CD14-positive monocyte (primary cell): ENCODE measurements at regions not wholly inside any gene's neighbourhood (a gene's known extent, or its start where the extent isn't known, plus 50 kb on each side); places are given as distances from the start of the nearest gene placed in this dataset.

Experiments
- DNase-seq, 3 donors: peaks; one replicate each; pipeline ENCODE4 v3.0.0-alpha.2; 2011 to 2022
- H2AFZ ChIP-seq: 2 replicates; pipeline ENCODE4 v1.6.0; 2012; ENCODE audit warnings: mild to moderate bottlenecking, low read depth, low read length, inconsistent platforms; ENCODE audit not compliant: insufficient read depth, poor library complexity, severe bottlenecking
- H3K27ac ChIP-seq, 2 donors: 1 replicate in 1 of 2; 2 replicates in 1 of 2; pipeline ENCODE4 v1.5.1; 2012 to 2013; ENCODE audit warnings: low read length in 2 of 2, control low read depth in 1 of 2, inconsistent platforms in 1 of 2, low read depth in 1 of 2, mild to moderate bottlenecking in 1 of 2
- H3K27me3 ChIP-seq, 2 donors: one replicate each; pipeline versions ENCODE4 v1.6.0 to v1.6.1; 2011 to 2013; ENCODE audit warnings: low read length in 2 of 2; ENCODE audit not compliant: control insufficient read depth in 2 of 2, insufficient read depth in 2 of 2
- H3K36me3 ChIP-seq, 2 donors: replicated peaks in 1 of 2; 1 replicate in 1 of 2; 2 replicates in 1 of 2; pipeline versions ENCODE4 v1.5.1 to v1.6.1; 2012 to 2013; ENCODE audit warnings: low read length in 2 of 2, control low read depth in 1 of 2, inconsistent platforms in 1 of 2, mild to moderate bottlenecking in 1 of 2; ENCODE audit not compliant: insufficient read depth in 2 of 2, control insufficient read depth in 1 of 2
- H3K4me1 ChIP-seq, 2 donors: 1 replicate in 1 of 2; 2 replicates in 1 of 2; pipeline versions ENCODE4 v1.5.1 to v1.6.1; 2012 to 2013; ENCODE audit warnings: low read length in 2 of 2, control low read depth in 1 of 2, inconsistent platforms in 1 of 2, mild to moderate bottlenecking in 1 of 2, moderate library complexity in 1 of 2; ENCODE audit not compliant: insufficient read depth in 2 of 2, control insufficient read depth in 1 of 2
- H3K4me2 ChIP-seq: replicated peaks from 2 replicates; pipeline ENCODE3; 2012; ENCODE audit warnings: low read length, moderate library complexity, mild to moderate bottlenecking; ENCODE audit not compliant: poor library complexity, severe bottlenecking; ENCODE audit errors: extremely low read depth
- H3K4me3 ChIP-seq, 3 experiments: fragments of 200-600 bp in 1 of 3; sonication (generic) in 1 of 3; replicated peaks in 1 of 3; 1 replicate in 2 of 3; 2 replicates in 1 of 3; pipeline ENCODE4 v1.5.1; 2011 to 2013; ENCODE audit warnings: low read length in 3 of 3, mild to moderate bottlenecking in 3 of 3, control low read depth in 2 of 3, low read depth in 2 of 3, inconsistent platforms in 1 of 3, moderate library complexity in 1 of 3
- H3K79me2 ChIP-seq: 2 replicates; pipeline ENCODE4 v1.6.0; 2012; ENCODE audit warnings: mild to moderate bottlenecking, control low read depth, inconsistent platforms, low read length, moderate library complexity; ENCODE audit not compliant: insufficient read depth
- H3K9ac ChIP-seq: 2 replicates; pipeline ENCODE4 v1.6.0; 2017; ENCODE audit warnings: low read length, mild to moderate bottlenecking; ENCODE audit not compliant: insufficient read depth, poor library complexity, severe bottlenecking
- H3K9me3 ChIP-seq, 2 donors: replicated peaks in 1 of 2; 1 replicate in 1 of 2; 2 replicates in 1 of 2; pipeline versions ENCODE4 v1.5.1 to v1.6.1; 2012 to 2013; ENCODE audit warnings: low read length in 2 of 2, control low read depth in 1 of 2; ENCODE audit not compliant: control insufficient read depth in 1 of 2, insufficient read depth in 1 of 2
- H4K20me1 ChIP-seq: 2 replicates; pipeline ENCODE4 v1.6.0; 2012; ENCODE audit warnings: mild to moderate bottlenecking, low read length, control low read depth, moderate library complexity; ENCODE audit not compliant: insufficient read depth
- H3K27ac Mint-ChIP-seq, 7 donors: one replicate each; pipeline ENCODE4 v1.8.0; 2020; ENCODE audit warnings: mild to moderate bottlenecking in 7 of 7, mixed read lengths in 7 of 7, moderate library complexity in 6 of 7, inconsistent platforms in 2 of 7
- H3K27me3 Mint-ChIP-seq, 3 donors: one replicate each; pipeline ENCODE4 v1.8.0; 2021 to 2022; ENCODE audit warnings: low read depth in 3 of 3, mild to moderate bottlenecking in 3 of 3, mixed read lengths in 3 of 3, moderate library complexity in 3 of 3, inconsistent platforms in 1 of 3
- H3K36me3 Mint-ChIP-seq, 2 donors: one replicate each; pipeline ENCODE4 v1.8.0; 2020; ENCODE audit warnings: mixed read lengths in 2 of 2, inconsistent platforms in 1 of 2, mild to moderate bottlenecking in 1 of 2
- H3K4me1 Mint-ChIP-seq: one replicate; pipeline ENCODE4 v1.8.0; 2020; ENCODE audit warnings: mild to moderate bottlenecking, mixed read lengths
- H3K4me3 Mint-ChIP-seq, 2 donors: one replicate each; pipeline ENCODE4 v1.8.0; 2020; ENCODE audit warnings: mild to moderate bottlenecking in 2 of 2, mixed read lengths in 2 of 2, moderate library complexity in 1 of 2
- H3K9me3 Mint-ChIP-seq, 7 donors: one replicate each; pipeline ENCODE4 v1.8.0; 2020 to 2022; ENCODE audit warnings: mixed read lengths in 7 of 7, mild to moderate bottlenecking in 6 of 7, moderate library complexity in 6 of 7, inconsistent platforms in 2 of 7
- WGBS: methylation state at CpG from one replicate; pipeline ENCODE4 v1.1.5; 2013; ENCODE audit warnings: missing lambda C conversion rate; ENCODE audit not compliant: insufficient coverage; 5-methylcytosine and 5-hydroxymethylcytosine counted together
- intact Hi-C, 2 donors: fragments of 100-400 bp; cut with micrococcal nuclease; formaldehyde crosslinking; loops; one replicate each; pipeline versions ENCODE4 v1.15.0 to v1.15.1; 2023
- TF ChIP-seq, protein P1 (sequence below): fragments of 200-600 bp; IDR thresholded peaks from one replicate; pipeline ENCODE4 v1.8.0; 2022; ENCODE audit warnings: antibody characterized with exemption, mild to moderate bottlenecking

DNA sequence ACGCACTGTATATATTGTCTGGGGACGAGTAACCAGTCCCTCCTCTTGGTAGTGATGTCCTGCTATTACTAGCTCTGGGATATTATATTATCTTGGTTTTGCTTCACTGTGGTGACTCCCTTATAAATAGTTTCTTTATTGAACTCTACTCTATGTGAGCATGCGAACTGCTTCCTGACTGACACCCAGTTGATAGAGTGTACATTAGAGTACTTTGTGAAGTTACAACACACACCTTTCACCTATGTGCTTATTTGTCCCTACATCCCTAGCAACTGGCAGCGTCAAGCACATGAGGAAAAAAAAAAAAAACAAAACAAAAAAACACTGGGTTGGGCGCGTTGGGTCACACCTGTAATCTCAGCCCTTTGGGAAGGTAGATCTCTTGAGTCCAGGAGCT is 67.3 kb upstream of the TENT5A start:
- no peak for DNase-seq
- H2AFZ ChIP-seq = no peak overlapping the region
- no peak overlapping the region for H3K9ac ChIP-seq
- no peak overlapping the region for H3K27ac ChIP-seq
- H3K27me3 ChIP-seq = no peaks in the 10 kb centered on the region
- Mint-ChIP-seq H3K36me3 (peaks cover 3% of the 10 kb centered on the region in 2 donors), H3K4me3 (no peak overlapping the region), H3K9me3 (peaks cover 0 to 1% (median 0%) of the 10 kb centered on the region in 7 donors), H3K27me3 (peaks cover 0 to 1% (median 0%) of the 10 kb centered on the region in 3 donors), H3K4me1 (peaks cover 26% of the 10 kb centered on the region), H3K27ac (no peak overlapping the region)
- no CpG with 5 or more reads among the region's 6 CpGs for WGBS
- no peaks in the 10 kb centered on the region for H3K36me3 ChIP-seq
- H3K4me2 ChIP-seq = no peak overlapping the region
- no peaks in the 10 kb centered on the region for H3K79me2 ChIP-seq
- no peaks in the 10 kb centered on the region for H3K9me3 ChIP-seq
- H3K4me3 ChIP-seq = no peak overlapping the region
- TF ChIP-seq, protein P1, sequence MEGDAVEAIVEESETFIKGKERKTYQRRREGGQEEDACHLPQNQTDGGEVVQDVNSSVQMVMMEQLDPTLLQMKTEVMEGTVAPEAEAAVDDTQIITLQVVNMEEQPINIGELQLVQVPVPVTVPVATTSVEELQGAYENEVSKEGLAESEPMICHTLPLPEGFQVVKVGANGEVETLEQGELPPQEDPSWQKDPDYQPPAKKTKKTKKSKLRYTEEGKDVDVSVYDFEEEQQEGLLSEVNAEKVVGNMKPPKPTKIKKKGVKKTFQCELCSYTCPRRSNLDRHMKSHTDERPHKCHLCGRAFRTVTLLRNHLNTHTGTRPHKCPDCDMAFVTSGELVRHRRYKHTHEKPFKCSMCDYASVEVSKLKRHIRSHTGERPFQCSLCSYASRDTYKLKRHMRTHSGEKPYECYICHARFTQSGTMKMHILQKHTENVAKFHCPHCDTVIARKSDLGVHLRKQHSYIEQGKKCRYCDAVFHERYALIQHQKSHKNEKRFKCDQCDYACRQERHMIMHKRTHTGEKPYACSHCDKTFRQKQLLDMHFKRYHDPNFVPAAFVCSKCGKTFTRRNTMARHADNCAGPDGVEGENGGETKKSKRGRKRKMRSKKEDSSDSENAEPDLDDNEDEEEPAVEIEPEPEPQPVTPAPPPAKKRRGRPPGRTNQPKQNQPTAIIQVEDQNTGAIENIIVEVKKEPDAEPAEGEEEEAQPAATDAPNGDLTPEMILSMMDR = no peak
- intact Hi-C loops = loop anchor here in 1 of 2 donors (10.0 kb wide), 1 partner anchor 65 kb away; the partner anchor contains the start of gene TENT5A
- no peaks in the 10 kb centered on the region for H4K20me1 ChIP-seq
- peaks cover 20 to 28% of the 10 kb centered on the region in 2 donors for H3K4me1 ChIP-seq

DNA sequence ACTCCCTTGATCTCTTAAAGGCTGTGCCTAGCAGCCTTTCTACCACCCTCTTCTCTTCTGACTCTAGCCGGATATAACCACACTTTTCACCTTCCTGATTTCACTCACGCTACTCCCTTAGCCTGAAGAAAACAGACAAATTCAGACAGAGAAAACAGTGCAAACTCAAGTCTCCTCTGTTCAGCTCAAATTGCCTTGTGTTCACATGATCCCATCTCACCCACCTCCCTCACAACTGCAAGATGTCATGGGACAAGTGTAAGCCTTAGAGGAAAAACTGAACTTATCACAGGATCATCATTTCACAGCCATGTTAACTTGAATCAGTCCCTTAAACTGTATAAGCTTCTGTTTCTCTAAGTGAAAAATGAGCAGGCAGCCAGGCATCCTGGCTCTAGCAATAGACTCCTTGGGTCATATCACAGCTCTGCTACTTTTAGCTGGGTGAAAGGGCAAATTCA is 66.5 kb upstream of the TENT5A start:
- Mint-ChIP-seq H3K27me3 (peaks cover 0 to 1% (median 0%) of the 10 kb centered on the region in 3 donors), H3K27ac (peak overlapping the region; percentile 1 to 80 (median 48)), H3K4me1 (peaks cover 34% of the 10 kb centered on the region), H3K4me3 (peak overlapping the region in 1 of 2 donors; percentile 57), H3K9me3 (peaks cover 0 to 1% (median 0%) of the 10 kb centered on the region in 7 donors), H3K36me3 (peaks cover 3% of the 10 kb centered on the region in 2 donors)
- Histone ChIP-seq H3K27me3 (no peaks in the 10 kb centered on the region), H3K27ac (peak overlapping the region in 1 of 2 donors; percentile 6), H2AFZ (peak overlapping the region; percentile 47), H3K4me1 (peaks cover 28 to 36% of the 10 kb centered on the region in 2 donors), H3K79me2 (no peaks in the 10 kb centered on the region), H3K36me3 (no peaks in the 10 kb centered on the region), H3K4me3 (no peak overlapping the region), H3K9me3 (no peaks in the 10 kb centered on the region), H3K4me2 (no peak overlapping the region), H3K9ac (no peak overlapping the region), H4K20me1 (no peaks in the 10 kb centered on the region)
- TF ChIP-seq, protein P1 = no peak
- WGBS = 0% methylated on average over 2 of the region's 2 CpGs
- intact Hi-C loops = loop anchor here in 1 of 2 donors (10.0 kb wide), 1 partner anchor 64 kb away; the partner anchor contains the start of gene TENT5A
- peak in 2 of 3 donors; percentile 19 to 23 for DNase-seq
